Right lobe of liver (tissue), 6 donors: ENCODE measurements at regions not wholly inside any gene's neighbourhood (a gene's known extent, or its start where the extent isn't known, plus 50 kb on each side); places are given as distances from the start of the nearest gene placed in this dataset.
"Not testable (repeated sequence)": the region's sequence is repeated elsewhere in the genome, so short reads cannot be mapped to it uniquely, and the experiment has no call there.

Experiments
- ATAC-seq, 4 donors: fragments of 200-7000 bp; cut with Tn5 transposase; one replicate each; pipeline ENCODE4 v1.9.1; 2020; ENCODE audit warnings: mild to moderate bottlenecking in 4 of 4, moderate library complexity in 4 of 4
- DNase-seq, 3 donors: peaks; one replicate each; pipeline ENCODE4 v3.0.0-alpha.2; 2020
- H3K27ac ChIP-seq, 3 donors: fragments of 200-600 bp; one replicate each; pipeline ENCODE4 v1.8.0; 2022
- H3K27me3 ChIP-seq, 2 donors: fragments of 200-600 bp; one replicate each; pipeline ENCODE4 v1.8.0; 2022
- H3K36me3 ChIP-seq, 4 donors: fragments of 200-600 bp; sonication (generic) in 1 of 4; one replicate each; pipeline versions ENCODE4 v1.5.1 to v1.8.0; 2017 to 2022; ENCODE audit warnings: control low read depth in 1 of 4
- H3K4me1 ChIP-seq, 4 donors: fragments of 200-600 bp; sonication (generic) in 1 of 4; one replicate each; pipeline versions ENCODE4 v1.5.1 to v1.8.0; 2017 to 2022; ENCODE audit warnings: control low read depth in 1 of 4
- H3K4me3 ChIP-seq, 3 donors: fragments of 200-600 bp; one replicate each; pipeline ENCODE4 v1.8.0; 2022
- H3K9me3 ChIP-seq, 4 donors: fragments of 200-600 bp; sonication (generic) in 1 of 4; one replicate each; pipeline versions ENCODE4 v1.5.1 to v1.8.0; 2017 to 2022; ENCODE audit warnings: control low read depth in 1 of 4
- CTCF ChIP-seq, 4 donors: fragments of 200-600 bp in 3 of 4; fragments of 450-650 bp in 1 of 4; IDR thresholded peaks; one replicate each; pipeline versions ENCODE4 v1.5.1 to v1.8.0; 2016 to 2022; ENCODE audit warnings: antibody characterized with exemption in 4 of 4, mild to moderate bottlenecking in 2 of 4
- POLR2A ChIP-seq: fragments of 450-650 bp; IDR thresholded peaks from one replicate; pipeline ENCODE4 v1.6.1; 2017; ENCODE audit warnings: antibody characterized with exemption, mild to moderate bottlenecking
- WGBS: methylation state at CpG from one replicate; pipeline ENCODE4 v1.1.6; 2018; ENCODE audit warnings: low coverage, low lambda C conversion rate; ENCODE audit not compliant: insufficient coverage; ENCODE audit errors: missing lambda C conversion rate; 5-methylcytosine and 5-hydroxymethylcytosine counted together
- intact Hi-C, 2 donors: fragments of 100-400 bp; cut with DNase I; formaldehyde crosslinking; loops; one replicate each; pipeline versions ENCODE4 v1.11.2 to v1.14.1; 2022
- donor health status: DM: no; HTN: yes; CAD: no.
- donor health status: DM: no; HTN: no; CAD: no.
- donor health status: DM: no; HTN: no; CAD: no.
- donor health status: DM: no; HTN: yes; CAD: no.
- donor health status: DM: no; HTN: yes; CAD: no.

DNA sequence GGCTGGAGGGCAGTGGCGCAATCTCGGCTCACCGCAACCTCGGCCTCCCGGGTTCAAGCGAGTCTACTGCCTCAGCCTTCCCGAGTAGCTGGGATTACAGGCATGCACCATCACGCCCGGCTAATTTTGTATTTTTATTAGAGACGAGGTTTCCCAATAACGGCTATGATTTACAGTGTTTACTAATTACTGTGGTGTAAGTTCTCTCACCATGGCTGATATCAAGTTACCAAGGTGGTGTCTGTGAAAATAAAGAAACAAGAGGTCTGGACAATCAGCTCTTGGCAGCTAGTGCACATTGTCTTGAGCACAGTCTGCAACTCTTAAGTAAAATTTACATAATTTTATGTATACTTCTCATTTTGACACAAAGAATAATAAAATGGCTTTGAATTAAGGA lies 385.5 kb upstream of the COX7C start:
- 79% methylated on average over 11 of the region's 11 CpGs for WGBS

DNA sequence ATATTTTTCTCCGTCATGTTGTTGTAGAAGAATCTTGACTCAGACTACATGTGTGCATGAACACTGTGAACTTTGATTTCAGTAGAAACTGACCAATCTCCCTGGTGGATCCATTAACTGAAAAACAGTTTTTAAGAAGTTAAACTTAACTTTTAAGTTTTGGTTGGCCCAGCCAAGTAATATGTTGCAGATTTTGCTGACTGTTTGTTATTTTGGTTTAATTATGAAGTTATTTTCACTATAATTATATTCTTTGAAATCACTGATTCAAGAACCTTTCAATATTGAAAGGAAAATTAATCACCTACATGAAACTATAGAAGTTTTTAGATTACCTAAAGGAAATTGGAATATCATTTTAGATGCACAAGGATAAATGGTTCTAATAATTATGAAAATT lies 373.6 kb upstream of the COX7C start:
- TF ChIP-seq POLR2A: no peak
- TF ChIP-seq CTCF (IDR thresholded peaks at IDR 0.05): no peak
- Histone ChIP-seq H3K4me3 (no peak overlapping the region), H3K36me3 (no peaks in the 10 kb centered on the region), H3K9me3 (no peaks in the 10 kb centered on the region), H3K4me1 (no peaks in the 10 kb centered on the region), H3K27me3 (no peaks in the 10 kb centered on the region), H3K27ac (no peak overlapping the region)
- intact Hi-C loops: no loop called here
- DNase-seq: no peak
- 0% methylated on average over 1 of the region's 1 CpG for WGBS
- no peak for ATAC-seq

More for the DNA sequence above, 385.5 kb upstream of the COX7C start:
- H3K27ac ChIP-seq: no peak overlapping the region
- ATAC-seq (no peak), DNase-seq (no peak)
- intact Hi-C loops: no loop called here
- no peaks in the 10 kb centered on the region for H3K27me3 ChIP-seq
- H3K9me3 ChIP-seq: no peaks in the 10 kb centered on the region
- no peaks in the 10 kb centered on the region for H3K36me3 ChIP-seq
- no peak overlapping the region for H3K4me3 ChIP-seq
- TF ChIP-seq POLR2A (no peak), CTCF (IDR thresholded peaks at IDR 0.05) (no peak)
- no peaks in the 10 kb centered on the region for H3K4me1 ChIP-seq

DNA sequence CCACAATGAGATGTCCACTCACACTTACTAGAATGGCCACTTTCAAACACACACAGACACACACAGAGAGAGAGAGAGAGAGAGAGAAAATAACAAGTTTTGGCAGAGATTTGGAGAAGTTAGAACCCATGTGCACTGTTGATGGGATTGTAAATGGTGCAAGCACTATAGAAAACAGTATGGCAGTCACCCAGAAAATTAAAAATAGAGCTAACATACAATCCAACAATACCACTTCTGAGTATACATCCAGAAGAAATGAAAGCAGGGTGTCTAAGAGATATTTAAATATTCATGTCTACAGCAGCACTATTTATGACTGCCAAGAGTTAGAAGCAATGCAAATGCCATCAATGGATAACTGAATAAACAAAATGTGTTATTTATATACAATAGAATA lies 359.9 kb upstream of the COX7C start:
- Histone ChIP-seq H3K4me3 (no peak overlapping the region), H3K9me3 (no peaks in the 10 kb centered on the region), H3K4me1 (no peaks in the 10 kb centered on the region), H3K36me3 (no peaks in the 10 kb centered on the region), H3K27ac (no peak overlapping the region), H3K27me3 (no peaks in the 10 kb centered on the region)
- TF ChIP-seq POLR2A: no peak
- no peak for TF ChIP-seq CTCF (IDR thresholded peaks at IDR 0.05)
- intact Hi-C loops: no loop called here
- ATAC-seq: no peak
- no peak for DNase-seq

DNA sequence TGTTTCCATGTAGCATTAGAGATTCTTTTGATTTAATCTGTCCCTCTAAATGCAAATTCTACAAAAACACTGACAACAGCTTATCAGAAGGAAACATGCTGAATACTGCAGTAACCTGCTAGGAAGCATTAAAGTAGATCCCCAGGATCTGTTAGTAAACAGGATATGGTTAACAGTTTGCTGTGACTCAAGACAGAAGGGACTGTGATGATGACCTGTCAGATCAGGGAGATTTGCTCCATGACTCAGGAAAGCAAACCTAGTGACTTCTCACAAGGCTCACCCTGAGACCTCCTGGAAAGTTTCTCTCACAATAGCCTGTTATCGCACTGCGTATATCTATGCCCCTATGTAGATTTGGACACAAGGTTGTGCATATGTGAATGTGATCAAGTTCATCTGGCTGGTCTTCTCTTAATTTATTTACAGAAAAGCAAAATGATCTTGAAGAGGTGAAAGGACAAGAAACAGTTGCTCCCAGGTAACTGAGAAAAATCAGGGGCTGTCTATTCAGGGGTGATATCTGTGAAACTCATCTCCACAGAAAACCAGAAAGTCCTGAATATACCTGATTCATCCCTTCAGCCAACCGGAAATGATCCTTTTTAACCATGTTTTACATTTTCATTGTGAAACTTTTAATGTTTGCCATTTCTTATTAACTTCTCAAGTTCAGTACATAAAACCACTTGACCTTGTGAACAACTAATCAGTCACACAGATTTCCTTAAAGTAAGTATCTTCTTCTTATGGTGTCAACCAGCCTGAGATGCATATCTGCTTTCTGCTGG lies 333.1 kb upstream of the COX7C start:
- H3K27ac ChIP-seq, H3K27me3 ChIP-seq, intact Hi-C loops, H3K4me3 ChIP-seq, H3K4me1 ChIP-seq, H3K9me3 ChIP-seq, DNase-seq, H3K36me3 ChIP-seq: not testable (repeated sequence)
- peak in 1 of 4 donors; percentile 34 for ATAC-seq
- WGBS: 69% methylated on average over 3 of the region's 3 CpGs

GRCh38 chr5:86287437-86287836 lies 330.3 kb upstream of the COX7C start:
- DNase-seq, H3K27me3 ChIP-seq, H3K4me3 ChIP-seq, H3K36me3 ChIP-seq, H3K27ac ChIP-seq, H3K4me1 ChIP-seq, intact Hi-C loops, H3K9me3 ChIP-seq, ATAC-seq: not testable (repeated sequence)
- whole genome bisulfite sequencing: 46% methylated on average over 2 of the region's 2 CpGs

GRCh38 chr5:86289786-86290185 lies 328.0 kb upstream of the COX7C start:
- H3K27ac ChIP-seq, H3K4me1 ChIP-seq, DNase-seq, ATAC-seq, H3K9me3 ChIP-seq, intact Hi-C loops, H3K4me3 ChIP-seq, H3K36me3 ChIP-seq, H3K27me3 ChIP-seq: not testable (repeated sequence)
- WGBS: 63% methylated on average over 7 of the region's 9 CpGs

GRCh38 chr5:86292811-86293210 lies 324.9 kb upstream of the COX7C start:
- H3K4me3 ChIP-seq, H3K27me3 ChIP-seq, H3K4me1 ChIP-seq, DNase-seq, intact Hi-C loops, H3K27ac ChIP-seq, ATAC-seq, H3K36me3 ChIP-seq, H3K9me3 ChIP-seq: not testable (repeated sequence)
- WGBS: 31% methylated on average over 4 of the region's 6 CpGs

DNA sequence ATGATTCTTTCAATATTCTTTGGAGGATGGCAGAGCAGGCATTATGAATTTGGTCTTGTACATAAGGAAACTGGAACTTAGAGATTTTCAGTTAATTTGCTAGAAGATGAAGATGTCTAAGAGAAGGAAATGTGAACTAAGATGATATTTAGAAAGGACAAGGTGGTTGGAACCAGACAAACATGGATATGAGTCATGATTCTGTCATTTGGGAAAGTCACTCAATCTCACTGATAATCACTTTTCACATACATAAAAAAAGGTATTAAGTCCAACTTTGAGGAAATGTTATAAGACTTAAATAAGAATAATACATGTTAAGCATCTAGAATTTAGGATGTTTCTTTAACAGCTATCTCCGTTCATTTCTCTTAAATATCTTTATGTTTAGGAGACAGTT lies 315.1 kb upstream of the COX7C start:
- H3K9me3 ChIP-seq, H3K27me3 ChIP-seq, H3K27ac ChIP-seq, DNase-seq, ATAC-seq, H3K4me3 ChIP-seq, intact Hi-C loops, H3K4me1 ChIP-seq, H3K36me3 ChIP-seq: not testable (repeated sequence)
- WGBS: 19% methylated on average over 1 of the region's 1 CpG
